ENCODE measurements at regions not wholly inside any gene's neighbourhood (a gene's known extent, or its start where the extent isn't known, plus 50 kb on each side); places are given as distances from the start of the nearest gene placed in this dataset.

DNA sequence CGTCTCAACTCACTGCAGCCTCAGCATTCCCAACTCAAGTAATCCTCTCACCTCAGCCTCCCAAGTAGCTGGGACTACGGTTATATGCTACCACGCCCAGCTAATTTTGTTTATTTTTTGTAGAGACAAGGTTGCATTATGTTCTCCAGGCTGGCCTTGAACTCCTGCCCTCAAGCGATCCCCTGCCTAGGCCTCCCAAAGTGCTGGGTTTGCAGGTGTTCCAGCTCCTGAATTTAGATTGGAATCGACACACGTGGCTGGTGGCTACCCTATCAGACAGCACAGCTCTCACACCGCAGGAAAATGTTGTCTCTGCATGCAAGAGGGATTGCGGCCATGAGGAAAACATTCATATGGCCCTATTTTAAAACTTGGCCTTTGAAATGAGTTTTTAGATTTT is 76.7 kb upstream of the GALNT2 start:
- TF ChIP-seq CTCF (IDR thresholded peaks at IDR 0.05) (no peak), POLR2AphosphoS5 (IDR thresholded peaks at IDR 0.05) (no peak)
